BLaER1 treated with 17β-estradiol and CSF1 and Interleukin-3, amounts not matched to agents 10 nM and 100 nM (cell line): ENCODE measurements at regions not wholly inside any gene's neighbourhood (a gene's known extent, or its start where the extent isn't known, plus 50 kb on each side); places are given as distances from the start of the nearest gene placed in this dataset.
A peak's percentile ranks its signal among the peaks of the same experiment; 100 is the strongest.

Source experiments
- H3K27ac ChIP-seq, 11 experiments: shearing (Covaris generic); formaldehyde crosslinking; 2 replicates each; pipeline ENCODE4 v1.8.1; 2022
- H3K27me3 ChIP-seq, 11 experiments: shearing (Covaris generic); formaldehyde crosslinking; 2 replicates each; pipeline ENCODE4 v1.8.1; 2022
- H3K36me3 ChIP-seq, 11 experiments: shearing (Covaris generic); formaldehyde crosslinking; 2 replicates each; pipeline ENCODE4 v1.8.1; 2022
- H3K4me1 ChIP-seq, 10 experiments: shearing (Covaris generic); formaldehyde crosslinking; 2 replicates each; pipeline ENCODE4 v1.8.1; 2022
- H3K4me2 ChIP-seq, 11 experiments: shearing (Covaris generic); formaldehyde crosslinking; 2 replicates each; pipeline ENCODE4 v1.8.1; 2022
- H3K4me3 ChIP-seq, 10 experiments: shearing (Covaris generic); formaldehyde crosslinking; 2 replicates each; pipeline ENCODE4 v1.8.1; 2022
- H3K9ac ChIP-seq, 11 experiments: shearing (Covaris generic); formaldehyde crosslinking; 2 replicates each; pipeline ENCODE4 v1.8.1; 2022
- H3K9me3 ChIP-seq, 11 experiments: shearing (Covaris generic); formaldehyde crosslinking; replicated peaks in 1 of 11; 2 replicates each; pipeline ENCODE4 v1.8.1; 2022
- H4K20me1 ChIP-seq, 11 experiments: shearing (Covaris generic); formaldehyde crosslinking; 2 replicates each; pipeline ENCODE4 v1.8.1; 2022
- Cebpa-rat ChIP-seq, 11 experiments: shearing (Covaris generic); IDR thresholded peaks; 2 replicates each; pipeline ENCODE4 v1.8.1; 2022

GRCh38 chr15:26443321-26443720 is 329.5 kb downstream of the GABRB3 start:
- Histone ChIP-seq H3K9ac (no peak overlapping the region), H3K27me3 (no peaks in the 10 kb centered on the region), H3K27ac (no peak overlapping the region), H3K4me2 (no peak overlapping the region), H3K4me3 (no peak overlapping the region), H3K4me1 (peaks cover 0 to 12% (median 1%) of the 10 kb centered on the region in 10 experiments; a peak in 3 of 20 replicates), H3K9me3 (peaks cover 0 to 11% (median 0%) of the 10 kb centered on the region in 11 experiments; a peak in 3 of 22 replicates), H4K20me1 (no peaks in the 10 kb centered on the region), H3K36me3 (no peaks in the 10 kb centered on the region)
- no peak for TF ChIP-seq Cebpa-rat (IDR thresholded peaks at IDR 0.05)

- Histone ChIP-seq H3K4me1 (peaks cover 0 to 12% (median 1%) of the 10 kb centered on the region in 10 experiments; a peak in 3 of 20 replicates), H3K27me3 (no peaks in the 10 kb centered on the region), H3K27ac (no peak overlapping the region), H3K4me2 (no peak overlapping the region), H3K36me3 (no peaks in the 10 kb centered on the region), H3K4me3 (no peak overlapping the region), H3K9me3 (peaks cover 0 to 11% (median 0%) of the 10 kb centered on the region in 11 experiments; a peak in 3 of 22 replicates), H4K20me1 (no peaks in the 10 kb centered on the region), H3K9ac (no peak overlapping the region)
- no peak for TF ChIP-seq Cebpa-rat (IDR thresholded peaks at IDR 0.05)
These were observed 330.2 kb downstream of the GABRB3 start for GRCh38 chr15:26442680-26443079.

GRCh38 chr15:26439681-26440080 is 333.2 kb downstream of the GABRB3 start:
- Histone ChIP-seq H4K20me1 (no peaks in the 10 kb centered on the region), H3K27me3 (no peaks in the 10 kb centered on the region), H3K36me3 (no peaks in the 10 kb centered on the region), H3K4me1 (no peaks in the 10 kb centered on the region), H3K4me2 (no peak overlapping the region), H3K4me3 (no peak overlapping the region), H3K9me3 (peaks cover 0 to 11% (median 0%) of the 10 kb centered on the region in 11 experiments; a peak in 3 of 22 replicates), H3K9ac (no peak overlapping the region), H3K27ac (no peak overlapping the region)
- TF ChIP-seq Cebpa-rat (IDR thresholded peaks at IDR 0.05) = no peak

GRCh38 chr15:26438718-26439117 is 334.1 kb downstream of the GABRB3 start:
- no peaks in the 10 kb centered on the region for H3K36me3 ChIP-seq
- H3K4me2 ChIP-seq = no peak overlapping the region
- H3K27ac ChIP-seq = no peak overlapping the region
- H3K9me3 ChIP-seq = peaks cover 0 to 10% (median 0%) of the 10 kb centered on the region in 11 experiments; a peak in 3 of 22 replicates
- no peak overlapping the region for H3K9ac ChIP-seq
- TF ChIP-seq Cebpa-rat (IDR thresholded peaks at IDR 0.05) = no peak
- H3K4me3 ChIP-seq = no peak overlapping the region
- no peaks in the 10 kb centered on the region for H3K27me3 ChIP-seq
- H4K20me1 ChIP-seq = no peaks in the 10 kb centered on the region
- H3K4me1 ChIP-seq = no peaks in the 10 kb centered on the region

- Histone ChIP-seq H3K9me3 (peaks cover 0 to 6% (median 0%) of the 10 kb centered on the region in 11 experiments; a peak in 3 of 22 replicates), H4K20me1 (no peaks in the 10 kb centered on the region), H3K9ac (no peak overlapping the region), H3K27me3 (no peaks in the 10 kb centered on the region), H3K4me1 (no peaks in the 10 kb centered on the region), H3K36me3 (no peaks in the 10 kb centered on the region), H3K27ac (no peak overlapping the region), H3K4me2 (no peak overlapping the region), H3K4me3 (no peak overlapping the region)
- TF ChIP-seq Cebpa-rat (IDR thresholded peaks at IDR 0.05) = no peak
These were observed 334.6 kb downstream of the GABRB3 start for GRCh38 chr15:26438316-26438715.

- peaks cover 0 to 5% (median 0%) of the 10 kb centered on the region in 10 experiments; a peak in 1 of 20 replicates for H3K4me1 ChIP-seq
- H3K27ac ChIP-seq = no peak overlapping the region
- H3K27me3 ChIP-seq = no peaks in the 10 kb centered on the region
- no peaks in the 10 kb centered on the region for H3K36me3 ChIP-seq
- peaks cover 0 to 9% (median 0%) of the 10 kb centered on the region in 11 experiments; a peak in 5 of 22 replicates for H3K9me3 ChIP-seq
- no peak overlapping the region for H3K9ac ChIP-seq
- no peak overlapping the region for H3K4me3 ChIP-seq
- TF ChIP-seq Cebpa-rat (IDR thresholded peaks at IDR 0.05) = no peak
- no peak overlapping the region for H3K4me2 ChIP-seq
- H4K20me1 ChIP-seq = no peaks in the 10 kb centered on the region
These were observed 339.0 kb downstream of the GABRB3 start for GRCh38 chr15:26433818-26434217.

- H3K9me3 ChIP-seq = peaks cover 0 to 11% (median 0%) of the 10 kb centered on the region in 11 experiments; a peak in 5 of 22 replicates
- no peak overlapping the region for H3K9ac ChIP-seq
- peaks cover 0 to 8% (median 0%) of the 10 kb centered on the region in 10 experiments; a peak in 5 of 20 replicates for H3K4me1 ChIP-seq
- H3K27me3 ChIP-seq = no peaks in the 10 kb centered on the region
- H3K4me3 ChIP-seq = no peak overlapping the region
- H3K27ac ChIP-seq = no peak overlapping the region
- H3K4me2 ChIP-seq = no peak overlapping the region
- no peaks in the 10 kb centered on the region for H3K36me3 ChIP-seq
- no peak for TF ChIP-seq Cebpa-rat (IDR thresholded peaks at IDR 0.05)
- H4K20me1 ChIP-seq = no peaks in the 10 kb centered on the region
These were observed 339.8 kb downstream of the GABRB3 start for GRCh38 chr15:26433060-26433459.

GRCh38 chr15:26421065-26421464 is 351.8 kb downstream of the GABRB3 start:
- Histone ChIP-seq H3K9me3 (peaks cover 1 to 14% (median 9%) of the 10 kb centered on the region in 11 experiments; a peak in 14 of 22 replicates), H3K27ac (peak overlapping the region in 6 of 11 experiments; percentile 23 to 52 (median 42); a peak in 9 of 22 replicates), H3K4me1 (peaks cover 5 to 16% (median 11%) of the 10 kb centered on the region in 10 experiments; a peak in 19 of 20 replicates), H3K4me2 (peak overlapping the region; percentile 29 to 86 (median 78); a peak in 20 of 22 replicates), H4K20me1 (no peaks in the 10 kb centered on the region), H3K36me3 (no peaks in the 10 kb centered on the region), H3K27me3 (no peaks in the 10 kb centered on the region), H3K4me3 (no peak overlapping the region; a peak in 1 of 20 replicates), H3K9ac (0 out of 22 replicates have a peak overlapping the region, but pooled peaks of 1 of the 11 experiments have one; percentile 19)
- TF ChIP-seq Cebpa-rat (IDR thresholded peaks at IDR 0.05) = no peak

GRCh38 chr15:26395624-26396023 is 377.2 kb downstream of the GABRB3 start:
- Histone ChIP-seq H3K27me3 (no peaks in the 10 kb centered on the region), H3K9me3 (no peaks in the 10 kb centered on the region), H3K4me1 (peaks cover 16 to 43% (median 38%) of the 10 kb centered on the region in 10 experiments), H4K20me1 (no peaks in the 10 kb centered on the region), H3K4me3 (no peak overlapping the region), H3K9ac (no peak overlapping the region), H3K27ac (no peak overlapping the region), H3K36me3 (no peaks in the 10 kb centered on the region), H3K4me2 (peak overlapping the region in 9 of 11 experiments; percentile 1 to 67 (median 44); a peak in 13 of 22 replicates)
- no peak for TF ChIP-seq Cebpa-rat (IDR thresholded peaks at IDR 0.05)

- Histone ChIP-seq H3K4me1 (peaks cover 17 to 51% (median 46%) of the 10 kb centered on the region in 10 experiments), H3K9me3 (no peaks in the 10 kb centered on the region), H3K4me2 (peak overlapping the region in 8 of 11 experiments; percentile 35 to 76 (median 64); a peak in 15 of 22 replicates), H4K20me1 (no peaks in the 10 kb centered on the region), H3K27me3 (no peaks in the 10 kb centered on the region), H3K27ac (no peak overlapping the region), H3K4me3 (no peak overlapping the region), H3K36me3 (no peaks in the 10 kb centered on the region), H3K9ac (no peak overlapping the region)
- no peak for TF ChIP-seq Cebpa-rat (IDR thresholded peaks at IDR 0.05)
These were observed 378.1 kb downstream of the GABRB3 start for GRCh38 chr15:26394801-26395200.
